GM23338 (cell line): ENCODE measurements at regions not wholly inside any gene's neighbourhood (a gene's known extent, or its start where the extent isn't known, plus 50 kb on each side); places are given as distances from the start of the nearest gene placed in this dataset.

ENCODE experiments used
- ATAC-seq: fragments of 200-7000 bp; cut with Tn5 transposase; 3 replicates; pipeline ENCODE4 v1.9.1; 2020
- DNase-seq: peaks from one replicate; pipeline ENCODE4 v3.0.0-alpha.2; 2015; ENCODE audit warnings: low spot score
- H2AFZ ChIP-seq: fragments of 200-600 bp; sonication (generic); 2 replicates; pipeline ENCODE4 v1.8.0; 2016; ENCODE audit warnings: antibody characterized with exemption, mild to moderate bottlenecking, moderate library complexity
- H3F3A ChIP-seq: fragments of 200-600 bp; sonication (generic); replicated peaks from 2 replicates; pipeline ENCODE4 v1.8.0; 2017; ENCODE audit warnings: antibody characterized with exemption, mixed run types, low read depth
- H3K27ac ChIP-seq: fragments of 200-600 bp; sonication (generic); 2 replicates; pipeline ENCODE4 v1.6.1; 2016; ENCODE audit warnings: low read depth
- H3K27me3 ChIP-seq: fragments of 200-600 bp; sonication (generic); 2 replicates; pipeline ENCODE4 v1.8.0; 2016; ENCODE audit warnings: mild to moderate bottlenecking, mixed run types, moderate library complexity; ENCODE audit not compliant: insufficient read depth
- H3K36me3 ChIP-seq: fragments of 200-600 bp; sonication (generic); 2 replicates; pipeline ENCODE4 v1.8.0; 2016; ENCODE audit warnings: mild to moderate bottlenecking; ENCODE audit not compliant: insufficient read depth
- H3K4me1 ChIP-seq: fragments of 200-600 bp; sonication (generic); 2 replicates; pipeline ENCODE4 v1.8.0; 2016; ENCODE audit warnings: mild to moderate bottlenecking, moderate library complexity; ENCODE audit not compliant: insufficient read depth
- H3K4me2 ChIP-seq: fragments of 200-600 bp; sonication (generic); 2 replicates; pipeline ENCODE4 v1.7.1; 2017; ENCODE audit warnings: mixed run types
- H3K4me3 ChIP-seq: fragments of 200-600 bp; sonication (generic); 2 replicates; pipeline ENCODE4 v1.6.1; 2016; ENCODE audit warnings: mixed run types
- H3K79me2 ChIP-seq: fragments of 200-600 bp; sonication (generic); replicated peaks from 2 replicates; pipeline ENCODE4 v1.8.0; 2017; ENCODE audit warnings: mild to moderate bottlenecking; ENCODE audit not compliant: insufficient read depth
- H3K9me2 ChIP-seq: fragments of 200-600 bp; sonication (generic); 2 replicates; pipeline ENCODE4 v1.8.0; 2017; ENCODE audit not compliant: insufficient read depth
- H4K20me1 ChIP-seq: fragments of 200-600 bp; sonication (generic); replicated peaks from 2 replicates; pipeline ENCODE4 v1.8.0; 2017; ENCODE audit warnings: mild to moderate bottlenecking; ENCODE audit not compliant: insufficient read depth
- H3K27ac Mint-ChIP-seq: 2 replicates; pipeline ENCODE4 v1.8.0; 2020; ENCODE audit warnings: inconsistent platforms, mild to moderate bottlenecking, moderate library complexity, mixed read lengths
- H3K27me3 Mint-ChIP-seq: 3 replicates; pipeline ENCODE4 v1.8.0; 2022; ENCODE audit warnings: low read depth, mild to moderate bottlenecking, moderate library complexity, mixed read lengths, inconsistent platforms; ENCODE audit not compliant: insufficient read depth, poor library complexity
- H3K36me3 Mint-ChIP-seq: 3 replicates; pipeline ENCODE4 v1.8.0; 2021; ENCODE audit warnings: low read depth, mild to moderate bottlenecking, inconsistent platforms, moderate library complexity, mixed read lengths
- H3K4me1 Mint-ChIP-seq: 3 replicates; pipeline ENCODE4 v1.8.0; 2020; ENCODE audit warnings: mild to moderate bottlenecking, inconsistent platforms, mixed read lengths
- H3K4me3 Mint-ChIP-seq: 3 replicates; pipeline ENCODE4 v1.8.0; 2021; ENCODE audit warnings: moderate library complexity, mild to moderate bottlenecking, inconsistent platforms, mixed read lengths
- H3K9me3 Mint-ChIP-seq: 3 replicates; pipeline ENCODE4 v1.8.0; 2020; ENCODE audit warnings: moderate library complexity, mild to moderate bottlenecking, inconsistent platforms, mixed read lengths
- CREB1 ChIP-seq: fragments of 250-450 bp; sonication (Bioruptor Pico); IDR thresholded peaks from 2 replicates; pipeline ENCODE4 v1.5.0; 2020; ENCODE audit warnings: low read depth, mild to moderate bottlenecking, moderate library complexity
- CTCF ChIP-seq, 2 experiments: fragments of 200-600 bp in 1 of 2; sonication (generic) in 1 of 2; conservative IDR thresholded peaks; 2 replicates each; pipeline versions ENCODE4 v1.5.1 to v1.6.1; 2016 to 2017; ENCODE audit warnings: antibody characterized with exemption in 2 of 2, low read depth in 2 of 2, mild to moderate bottlenecking in 2 of 2, moderate library complexity in 1 of 2
- ETS1 ChIP-seq: IDR thresholded peaks from 2 replicates; pipeline ENCODE4 v1.6.1; 2016; ENCODE audit warnings: antibody characterized with exemption
- EZH2 ChIP-seq: fragments of 200-600 bp; sonication (generic); IDR thresholded peaks from one replicate; pipeline ENCODE4 v1.8.0; 2017; ENCODE audit warnings: antibody characterized with exemption, mild to moderate bottlenecking, low read depth; ENCODE audit not compliant: unreplicated experiment
- EZH2phosphoT487 ChIP-seq: fragments of 200-600 bp; sonication (generic); IDR thresholded peaks from one replicate; pipeline ENCODE4 v1.8.1; 2018; ENCODE audit warnings: antibody characterized with exemption; ENCODE audit not compliant: unreplicated experiment
- JUNB ChIP-seq: IDR thresholded peaks from one replicate; pipeline ENCODE4 v1.6.1; 2016; ENCODE audit warnings: antibody characterized with exemption; ENCODE audit not compliant: unreplicated experiment
- NANOG ChIP-seq: IDR thresholded peaks from 2 replicates; pipeline ENCODE4 v1.6.1; 2016; ENCODE audit warnings: antibody characterized with exemption, borderline replicate concordance
- POLR2AphosphoS5 ChIP-seq: IDR thresholded peaks from 2 replicates; pipeline ENCODE4 v1.6.1; 2016; ENCODE audit warnings: antibody characterized with exemption, low read depth
- REST ChIP-seq: IDR thresholded peaks from one replicate; pipeline ENCODE4 v1.6.1; 2018; ENCODE audit warnings: antibody characterized with exemption; ENCODE audit not compliant: unreplicated experiment
- STAT1 ChIP-seq: IDR thresholded peaks from one replicate; pipeline ENCODE4 v1.6.1; 2016; ENCODE audit warnings: antibody characterized with exemption; ENCODE audit not compliant: unreplicated experiment
- ZNF114 ChIP-seq: fragments of 250-450 bp; sonication (Bioruptor Pico); IDR thresholded peaks from 2 replicates; pipeline ENCODE4 v1.5.0; 2020; ENCODE audit warnings: mild to moderate bottlenecking, moderate library complexity
- ZNF331 ChIP-seq: fragments of 250-450 bp; sonication (Bioruptor Pico); IDR thresholded peaks from 2 replicates; pipeline ENCODE4 v1.5.0; 2020; ENCODE audit warnings: low read depth, mild to moderate bottlenecking, moderate library complexity
- ZNF462 ChIP-seq: fragments of 250-450 bp; sonication (Bioruptor Pico); IDR thresholded peaks from 2 replicates; pipeline ENCODE4 v1.5.0; 2020; ENCODE audit warnings: mild to moderate bottlenecking, moderate library complexity

GRCh38 chr13:108375034-108375433 lies 105.5 kb downstream of the TNFSF13B start:
- H3K4me3 ChIP-seq: no peak overlapping the region
- DNase-seq (no peak), ATAC-seq (no peak)
- Mint-ChIP-seq H3K4me1 (no peaks in the 10 kb centered on the region), H3K27ac (no peak overlapping the region), H3K27me3 (peaks cover 3% of the 10 kb centered on the region), H3K9me3 (peaks cover 9% of the 10 kb centered on the region; the same call in 1 of the 3 replicates), H3K36me3 (no peaks in the 10 kb centered on the region), H3K4me3 (no peak overlapping the region)
- H3K36me3 ChIP-seq: no peaks in the 10 kb centered on the region
- H4K20me1 ChIP-seq: no peaks in the 10 kb centered on the region
- H2AFZ ChIP-seq: no peak overlapping the region
- no peaks in the 10 kb centered on the region for H3K27me3 ChIP-seq
- no peak for TF ChIP-seq ZNF331 (CRISPR knock-in tag)
- no peak for TF ChIP-seq ZNF114 (CRISPR knock-in tag)
- no peak for TF ChIP-seq ETS1
- no peak for TF ChIP-seq ZNF462 (CRISPR knock-in tag)
- TF ChIP-seq CREB1 (CRISPR knock-in tag): no peak
- no peak for TF ChIP-seq EZH2
- TF ChIP-seq NANOG: no peak
- TF ChIP-seq EZH2phosphoT487: no peak
- TF ChIP-seq POLR2AphosphoS5: no peak
- no peak for TF ChIP-seq JUNB
- no peak for TF ChIP-seq REST
- TF ChIP-seq STAT1: no peak
- no peak for TF ChIP-seq CTCF (conservative IDR thresholded peaks at IDR 0.05; ENCODE audit: low read depth in 2 of 2)
- no peaks in the 10 kb centered on the region for H3K79me2 ChIP-seq
- H3K9me2 ChIP-seq: no peaks in the 10 kb centered on the region
- no peaks in the 10 kb centered on the region for H3F3A ChIP-seq
- H3K27ac ChIP-seq: no peak overlapping the region
- H3K4me1 ChIP-seq: no peaks in the 10 kb centered on the region
- no peak overlapping the region for H3K4me2 ChIP-seq
